ENCODE measurements at regions not wholly inside any gene's neighbourhood (a gene's known extent, or its start where the extent isn't known, plus 50 kb on each side); places are given as distances from the start of the nearest gene placed in this dataset.
"Not testable (repeated sequence)": the region's sequence is repeated elsewhere in the genome, so short reads cannot be mapped to it uniquely, and the experiment has no call there.

- in situ Hi-C loops (cut with MboI; ENCODE audit: low pct_unique_long_range_greater_than_20kb, low sequenced_read_pairs, unreplicated experiment) = no loop called here
- no peak for TF ChIP-seq CTCF (IDR thresholded peaks at IDR 0.05; ENCODE audit: extremely low read depth, insufficient read depth, missing control alignments)
- DNase-seq (ENCODE audit: low spot score) = no peak
These were observed 739.1 kb upstream of the DIAPH2 start for GRCh38 chrX:95945528-95945927.

- DNase-seq (ENCODE audit: low spot score) = no peak
- in situ Hi-C loops (cut with MboI; ENCODE audit: low pct_unique_long_range_greater_than_20kb, low sequenced_read_pairs, unreplicated experiment) = no loop called here
- TF ChIP-seq CTCF (IDR thresholded peaks at IDR 0.05; ENCODE audit: extremely low read depth, insufficient read depth, missing control alignments) = no peak
These were observed 735.1 kb upstream of the DIAPH2 start for GRCh38 chrX:95949588-95949987.

GRCh38 chrX:95950679-95951078 is 734.0 kb upstream of the DIAPH2 start:
- no peak for TF ChIP-seq CTCF (IDR thresholded peaks at IDR 0.05; ENCODE audit: extremely low read depth, insufficient read depth, missing control alignments)
- in situ Hi-C loops (cut with MboI; ENCODE audit: low pct_unique_long_range_greater_than_20kb, low sequenced_read_pairs, unreplicated experiment) = no loop called here
- no peak for DNase-seq (ENCODE audit: low spot score)

GRCh38 chrX:95953564-95953963 is 731.1 kb upstream of the DIAPH2 start:
- no peak for DNase-seq (ENCODE audit: low spot score)
- no peak for TF ChIP-seq CTCF (IDR thresholded peaks at IDR 0.05; ENCODE audit: extremely low read depth, insufficient read depth, missing control alignments)
- in situ Hi-C loops (cut with MboI; ENCODE audit: low pct_unique_long_range_greater_than_20kb, low sequenced_read_pairs, unreplicated experiment) = no loop called here

GRCh38 chrX:95956745-95957144 is 727.9 kb upstream of the DIAPH2 start:
- no peak for DNase-seq (ENCODE audit: low spot score)
- in situ Hi-C loops (cut with MboI; ENCODE audit: low pct_unique_long_range_greater_than_20kb, low sequenced_read_pairs, unreplicated experiment) = no loop called here
- TF ChIP-seq CTCF (IDR thresholded peaks at IDR 0.05; ENCODE audit: extremely low read depth, insufficient read depth, missing control alignments) = no peak

- DNase-seq (ENCODE audit: low spot score); in situ Hi-C loops (cut with MboI; ENCODE audit: low pct_unique_long_range_greater_than_20kb, low sequenced_read_pairs, unreplicated experiment): not testable (repeated sequence)
These were observed 711.1 kb upstream of the DIAPH2 start for GRCh38 chrX:95973456-95974095.

GRCh38 chrX:95974096-95974470 is 710.6 kb upstream of the DIAPH2 start:
- TF ChIP-seq CTCF (IDR thresholded peaks at IDR 0.05; ENCODE audit: extremely low read depth, insufficient read depth, missing control alignments) = no peak
- no peak for DNase-seq (ENCODE audit: low spot score)
- in situ Hi-C loops (cut with MboI; ENCODE audit: low pct_unique_long_range_greater_than_20kb, low sequenced_read_pairs, unreplicated experiment) = no loop called here

Data from GM13977 (cell line).